Adrenal gland (tissue), 9 donors: ENCODE measurements at regions not wholly inside any gene's neighbourhood (a gene's known extent, or its start where the extent isn't known, plus 50 kb on each side); places are given as distances from the start of the nearest gene placed in this dataset.

Source experiments
- DNase-seq, 7 donors: peaks; one replicate each; pipeline ENCODE4 v3.0.0-alpha.2; 2019 to 2020
- H3K27ac ChIP-seq, 5 donors: fragments of 200-600 bp; sonication (generic) in 4 of 5; 1 replicate in 3 of 5; 2 replicates in 2 of 5; pipeline versions ENCODE4 v1.5.1 to v1.8.0; 2016 to 2020; ENCODE audit warnings: mild to moderate bottlenecking in 1 of 5
- H3K27me3 ChIP-seq: fragments of 200-600 bp; 2 replicates; pipeline ENCODE4 v1.8.0; 2021
- H3K36me3 ChIP-seq, 2 donors: fragments of 200-600 bp; replicated peaks in 1 of 2; 1 replicate in 1 of 2; 2 replicates in 1 of 2; pipeline versions ENCODE4 v1.5.1 to v1.8.0; 2018 to 2022
- H3K4me1 ChIP-seq, 2 donors: fragments of 200-600 bp; replicated peaks in 1 of 2; 1 replicate in 1 of 2; 2 replicates in 1 of 2; pipeline versions ENCODE4 v1.5.1 to v1.8.0; 2018 to 2021
- H3K4me3 ChIP-seq, 4 donors: fragments of 200-600 bp; sonication (generic) in 3 of 4; one replicate each; pipeline ENCODE4 v1.5.1; 2016 to 2018
- H3K9me3 ChIP-seq, 3 donors: fragments of 200-600 bp; sonication (generic) in 1 of 3; replicated peaks in 1 of 3; 1 replicate in 2 of 3; 2 replicates in 1 of 3; pipeline versions ENCODE4 v1.5.1 to v1.8.0; 2016 to 2021
- POLR2A ChIP-seq, 2 donors: fragments of 450-650 bp; IDR thresholded peaks; one replicate each; pipeline ENCODE4 v1.6.1; 2017; ENCODE audit warnings: antibody characterized with exemption in 2 of 2, mild to moderate bottlenecking in 2 of 2, moderate library complexity in 1 of 2
- WGBS, 4 donors: extraction: QIAGEN DNeasy Blood & Tissue Kit in 2 of 4; methylation state at CpG; one replicate each; pipeline versions ENCODE4 v1.1.5 to v1.1.7; 2013 to 2017; 5-methylcytosine and 5-hydroxymethylcytosine counted together
- intact Hi-C, 2 donors: fragments of 100-400 bp; cut with DNase I; formaldehyde crosslinking; loops; one replicate each; pipeline versions ENCODE4 v1.14.1 to v1.15.0; 2022 to 2023
- TF ChIP-seq, protein P1 (sequence below), 6 experiments: fragments of 450-650 bp in 4 of 6; fragments of 200-600 bp in 2 of 6; sonication (generic) in 1 of 6; IDR thresholded peaks; 1 replicate in 5 of 6; 2 replicates in 1 of 6; pipeline versions ENCODE4 v1.5.1 to v1.8.0; 2016 to 2021; ENCODE audit warnings: antibody characterized with exemption in 6 of 6, mild to moderate bottlenecking in 2 of 6, moderate library complexity in 1 of 6
- donor health status: healthy with polysubstance abuse.
- donor health status: Bipolar disorder and iron deficiency.
- donor health status: DM: yes; HTN: yes; CAD: no.
- donor health status: DM: no; HTN: no; CAD: no.
- donor health status: DM: no; HTN: no; CAD: no.

DNA sequence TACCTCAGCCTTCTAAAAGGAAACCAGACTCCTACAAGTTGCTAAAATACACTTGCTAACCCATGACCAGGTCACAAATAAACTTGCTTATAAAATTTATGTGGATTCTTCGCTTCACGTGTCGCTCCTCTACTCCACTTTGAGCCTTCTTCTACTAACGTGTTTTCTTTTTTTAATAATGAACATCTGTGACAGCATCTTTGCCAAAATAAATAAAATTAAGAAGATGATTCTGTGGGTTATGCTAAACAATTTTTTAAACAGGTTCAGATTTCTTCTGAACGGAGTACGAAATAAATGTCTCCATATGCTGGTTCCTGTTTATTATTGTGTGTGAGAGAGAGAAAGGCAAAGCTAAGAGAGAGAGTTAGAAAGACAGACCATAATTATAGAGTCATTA, 735.8 kb downstream of the LTN1 start:
- no peak for DNase-seq
- Histone ChIP-seq H3K27ac (no peak overlapping the region), H3K9me3 (no peaks in the 10 kb centered on the region), H3K4me3 (no peak overlapping the region), H3K4me1 (peaks cover 0 to 5% of the 10 kb centered on the region in 2 donors), H3K27me3 (no peaks in the 10 kb centered on the region), H3K36me3 (no peaks in the 10 kb centered on the region)
- no peak for TF ChIP-seq POLR2A (IDR thresholded peaks at IDR 0.05)
- TF ChIP-seq, protein P1, sequence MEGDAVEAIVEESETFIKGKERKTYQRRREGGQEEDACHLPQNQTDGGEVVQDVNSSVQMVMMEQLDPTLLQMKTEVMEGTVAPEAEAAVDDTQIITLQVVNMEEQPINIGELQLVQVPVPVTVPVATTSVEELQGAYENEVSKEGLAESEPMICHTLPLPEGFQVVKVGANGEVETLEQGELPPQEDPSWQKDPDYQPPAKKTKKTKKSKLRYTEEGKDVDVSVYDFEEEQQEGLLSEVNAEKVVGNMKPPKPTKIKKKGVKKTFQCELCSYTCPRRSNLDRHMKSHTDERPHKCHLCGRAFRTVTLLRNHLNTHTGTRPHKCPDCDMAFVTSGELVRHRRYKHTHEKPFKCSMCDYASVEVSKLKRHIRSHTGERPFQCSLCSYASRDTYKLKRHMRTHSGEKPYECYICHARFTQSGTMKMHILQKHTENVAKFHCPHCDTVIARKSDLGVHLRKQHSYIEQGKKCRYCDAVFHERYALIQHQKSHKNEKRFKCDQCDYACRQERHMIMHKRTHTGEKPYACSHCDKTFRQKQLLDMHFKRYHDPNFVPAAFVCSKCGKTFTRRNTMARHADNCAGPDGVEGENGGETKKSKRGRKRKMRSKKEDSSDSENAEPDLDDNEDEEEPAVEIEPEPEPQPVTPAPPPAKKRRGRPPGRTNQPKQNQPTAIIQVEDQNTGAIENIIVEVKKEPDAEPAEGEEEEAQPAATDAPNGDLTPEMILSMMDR (IDR thresholded peaks at IDR 0.05) = no peak
- WGBS, 4 donors = 73 to 79% (median 75%) methylated on average over 6 of the region's 6 CpGs
- intact Hi-C loops = no loop called here

DNA sequence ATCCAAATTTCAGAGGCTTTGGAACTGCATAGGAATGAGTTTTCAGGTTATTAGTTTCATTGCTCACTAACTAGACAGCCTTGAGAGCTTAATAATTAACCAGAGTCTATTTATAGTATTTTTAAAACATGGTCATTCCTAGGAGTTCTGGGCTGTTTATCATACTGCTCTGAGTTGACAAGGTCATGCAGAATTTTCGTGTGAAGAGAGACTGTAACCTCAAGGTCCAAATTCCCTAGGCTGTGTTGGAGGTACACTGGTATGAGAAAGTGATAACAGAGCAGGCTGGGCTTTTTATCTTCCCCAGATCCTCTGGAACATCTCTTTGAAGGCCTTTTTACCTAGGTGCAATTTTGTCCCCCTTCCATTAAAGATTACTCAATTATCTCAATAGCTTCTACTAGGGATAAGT, 736.3 kb downstream of the LTN1 start:
- Histone ChIP-seq H3K27ac (no peak overlapping the region), H3K36me3 (no peaks in the 10 kb centered on the region), H3K9me3 (no peaks in the 10 kb centered on the region), H3K27me3 (no peaks in the 10 kb centered on the region), H3K4me1 (peaks cover 0 to 5% of the 10 kb centered on the region in 2 donors), H3K4me3 (no peak overlapping the region)
- TF ChIP-seq, protein P1 (IDR thresholded peaks at IDR 0.05) = no peak
- no peak for TF ChIP-seq POLR2A (IDR thresholded peaks at IDR 0.05)
- WGBS, 4 donors = 0 to 34% (median 19%) methylated on average over 1 of the region's 1 CpG
- intact Hi-C loops = no loop called here
- DNase-seq = no peak

DNA sequence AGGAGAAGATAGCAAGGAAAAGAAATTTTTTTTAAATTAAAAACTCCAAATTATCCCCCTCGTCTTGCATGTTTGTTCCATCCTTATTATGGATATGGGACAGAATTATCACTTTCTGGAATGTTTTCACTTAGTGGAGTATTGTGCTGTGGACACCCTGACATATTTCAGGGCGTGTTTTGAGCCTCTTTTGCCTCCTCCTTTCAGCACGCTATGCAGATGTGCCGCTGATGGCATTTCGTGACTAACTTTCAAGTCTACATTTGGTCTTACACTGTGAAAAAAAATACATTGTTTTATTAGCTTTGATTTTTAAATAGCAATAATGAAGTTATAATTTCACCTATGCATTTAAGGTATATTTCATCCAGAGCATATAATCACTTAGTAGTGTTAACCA, 738.7 kb downstream of the LTN1 start:
- Histone ChIP-seq H3K4me3 (no peak overlapping the region), H3K36me3 (no peaks in the 10 kb centered on the region), H3K27me3 (no peaks in the 10 kb centered on the region), H3K4me1 (peaks cover 0 to 5% of the 10 kb centered on the region in 2 donors), H3K9me3 (no peaks in the 10 kb centered on the region), H3K27ac (no peak overlapping the region)
- TF ChIP-seq POLR2A (IDR thresholded peaks at IDR 0.05) = no peak
- TF ChIP-seq, protein P1 (IDR thresholded peaks at IDR 0.05) = no peak
- DNase-seq = no peak
- 80 to 93% (median 85%) methylated on average over 5 of the region's 5 CpGs for WGBS, 4 donors
- intact Hi-C loops = no loop called here

DNA sequence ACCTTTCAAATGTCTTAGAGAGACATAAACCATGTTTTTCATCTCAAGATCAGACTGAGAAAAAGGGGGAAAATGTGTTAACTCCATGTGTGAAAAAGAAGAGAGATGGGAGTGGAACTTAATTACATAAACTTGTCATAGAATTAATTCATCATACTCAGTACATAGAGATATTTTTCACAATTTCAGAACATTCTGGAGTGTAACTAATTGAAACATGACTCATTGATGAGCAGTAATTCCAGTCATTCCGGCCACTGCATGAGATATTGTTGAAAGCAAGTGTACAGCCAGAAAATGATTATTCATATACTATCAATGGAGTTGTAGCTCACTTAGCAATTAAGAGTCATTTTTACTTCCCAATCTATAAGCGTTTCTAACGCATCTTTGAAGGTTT, 739.3 kb downstream of the LTN1 start:
- TF ChIP-seq, protein P1 (IDR thresholded peaks at IDR 0.05) = no peak
- no peak for TF ChIP-seq POLR2A (IDR thresholded peaks at IDR 0.05)

More for the DNA sequence above, 739.3 kb downstream of the LTN1 start:
- intact Hi-C loops = no loop called here
- Histone ChIP-seq H3K36me3 (no peaks in the 10 kb centered on the region), H3K27me3 (no peaks in the 10 kb centered on the region), H3K4me1 (peaks cover 0 to 5% of the 10 kb centered on the region in 2 donors), H3K4me3 (no peak overlapping the region), H3K9me3 (no peaks in the 10 kb centered on the region), H3K27ac (no peak overlapping the region)
- 76 to 90% (median 82%) methylated on average over 3 of the region's 3 CpGs for WGBS, 4 donors
- DNase-seq = no peak
